Uterus (tissue), 3 donors: ENCODE measurements at regions not wholly inside any gene's neighbourhood (a gene's known extent, or its start where the extent isn't known, plus 50 kb on each side); places are given as distances from the start of the nearest gene placed in this dataset.

Source experiments
- DNase-seq, 2 donors: peaks; one replicate each; pipeline ENCODE4 v3.0.0-alpha.2; 2019 to 2020
- H3K27ac ChIP-seq, 2 donors: fragments of 200-600 bp; sonication (generic); 1 replicate in 1 of 2; 2 replicates in 1 of 2; pipeline ENCODE4 v1.5.1; 2016 to 2018
- H3K27me3 ChIP-seq, 2 donors: fragments of 200-600 bp; sonication (generic); one replicate each; pipeline ENCODE4 v1.5.1; 2018 to 2019; ENCODE audit warnings: control low read depth in 1 of 2
- H3K36me3 ChIP-seq, 2 donors: fragments of 200-600 bp; sonication (generic); one replicate each; pipeline ENCODE4 v1.5.1; 2019; ENCODE audit warnings: control low read depth in 1 of 2
- H3K4me1 ChIP-seq, 2 donors: fragments of 200-600 bp; sonication (generic); one replicate each; pipeline ENCODE4 v1.5.1; 2018 to 2019; ENCODE audit warnings: control low read depth in 1 of 2
- H3K4me3 ChIP-seq, 2 donors: fragments of 200-600 bp; sonication (generic); 1 replicate in 1 of 2; 2 replicates in 1 of 2; pipeline ENCODE4 v1.5.1; 2018 to 2019; ENCODE audit warnings: mild to moderate bottlenecking in 1 of 2
- H3K9me3 ChIP-seq, 2 donors: fragments of 200-600 bp; sonication (generic); one replicate each; pipeline ENCODE4 v1.5.1; 2019; ENCODE audit warnings: control low read depth in 1 of 2
- POLR2A ChIP-seq, 2 donors: fragments of 450-650 bp; IDR thresholded peaks; one replicate each; pipeline ENCODE4 v1.6.1; 2016; ENCODE audit warnings: antibody characterized with exemption in 2 of 2, mild to moderate bottlenecking in 1 of 2, moderate library complexity in 1 of 2
- intact Hi-C: fragments of 100-400 bp; cut with DNase I; formaldehyde crosslinking; loops from one replicate; pipeline ENCODE4 v1.15.1; 2023; ENCODE audit warnings: low total_unique reads
- TF ChIP-seq, protein P1 (sequence below), 4 experiments: fragments of 200-600 bp in 2 of 4; fragments of 450-650 bp in 2 of 4; sonication (generic) in 2 of 4; IDR thresholded peaks; one replicate each; pipeline ENCODE4 v1.5.1; 2016 to 2019; ENCODE audit warnings: antibody characterized with exemption in 4 of 4, mild to moderate bottlenecking in 2 of 4, moderate library complexity in 1 of 4
- donor health status: DM: yes; HTN: yes; CAD: no.

DNA sequence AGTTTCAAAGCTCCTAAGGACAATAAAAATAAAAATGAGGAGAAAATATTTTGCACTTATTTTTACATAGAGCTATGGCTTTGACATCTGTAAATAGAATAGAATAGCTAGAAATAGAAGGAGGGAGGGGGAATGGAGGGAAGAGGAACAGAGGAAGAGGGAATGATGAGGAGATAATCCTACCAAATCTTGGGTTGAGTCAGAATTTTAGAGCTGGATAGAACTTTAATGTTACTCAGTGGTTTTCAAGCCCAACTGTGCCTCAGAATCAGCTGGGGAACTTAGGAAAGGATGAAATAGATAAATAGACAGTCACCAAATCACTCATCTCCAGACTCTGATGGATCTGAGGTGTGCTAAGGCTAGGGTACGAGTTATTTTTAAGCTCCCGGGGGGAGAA, 190.3 kb upstream of the FREM1 start:
- no peaks in the 10 kb centered on the region for H3K9me3 ChIP-seq
- intact Hi-C loops: no loop called here
- H3K4me1 ChIP-seq: no peaks in the 10 kb centered on the region
- no peaks in the 10 kb centered on the region for H3K27me3 ChIP-seq
- H3K4me3 ChIP-seq: no peak overlapping the region
- H3K27ac ChIP-seq: peak overlapping the region in 1 of 2 donors; percentile 46
- no peaks in the 10 kb centered on the region for H3K36me3 ChIP-seq
- DNase-seq: no peak
- no peak for TF ChIP-seq POLR2A (IDR thresholded peaks at IDR 0.05)
- TF ChIP-seq, protein P1, sequence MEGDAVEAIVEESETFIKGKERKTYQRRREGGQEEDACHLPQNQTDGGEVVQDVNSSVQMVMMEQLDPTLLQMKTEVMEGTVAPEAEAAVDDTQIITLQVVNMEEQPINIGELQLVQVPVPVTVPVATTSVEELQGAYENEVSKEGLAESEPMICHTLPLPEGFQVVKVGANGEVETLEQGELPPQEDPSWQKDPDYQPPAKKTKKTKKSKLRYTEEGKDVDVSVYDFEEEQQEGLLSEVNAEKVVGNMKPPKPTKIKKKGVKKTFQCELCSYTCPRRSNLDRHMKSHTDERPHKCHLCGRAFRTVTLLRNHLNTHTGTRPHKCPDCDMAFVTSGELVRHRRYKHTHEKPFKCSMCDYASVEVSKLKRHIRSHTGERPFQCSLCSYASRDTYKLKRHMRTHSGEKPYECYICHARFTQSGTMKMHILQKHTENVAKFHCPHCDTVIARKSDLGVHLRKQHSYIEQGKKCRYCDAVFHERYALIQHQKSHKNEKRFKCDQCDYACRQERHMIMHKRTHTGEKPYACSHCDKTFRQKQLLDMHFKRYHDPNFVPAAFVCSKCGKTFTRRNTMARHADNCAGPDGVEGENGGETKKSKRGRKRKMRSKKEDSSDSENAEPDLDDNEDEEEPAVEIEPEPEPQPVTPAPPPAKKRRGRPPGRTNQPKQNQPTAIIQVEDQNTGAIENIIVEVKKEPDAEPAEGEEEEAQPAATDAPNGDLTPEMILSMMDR (IDR thresholded peaks at IDR 0.05): no peak

DNA sequence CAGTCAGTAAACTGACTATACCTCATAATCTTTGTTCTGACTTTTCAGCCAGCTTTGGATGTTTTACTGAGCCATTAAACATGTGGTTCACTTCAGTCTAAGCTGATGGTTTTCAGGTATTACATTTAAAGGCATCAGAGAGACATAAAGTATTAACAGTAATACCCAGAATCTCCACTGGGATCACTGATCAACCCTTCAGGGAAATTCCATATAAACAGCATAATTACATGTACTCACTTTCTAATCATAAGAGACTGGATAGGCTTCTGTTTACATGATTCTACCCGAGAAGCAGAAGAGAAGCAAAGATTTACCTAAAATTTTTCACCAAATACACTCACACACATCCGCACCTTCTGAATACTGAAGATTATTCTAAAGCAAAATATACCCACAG, 186.7 kb upstream of the FREM1 start:
- H3K4me3 ChIP-seq: no peak overlapping the region
- H3K9me3 ChIP-seq: no peaks in the 10 kb centered on the region
- intact Hi-C loops: no loop called here
- no peaks in the 10 kb centered on the region for H3K27me3 ChIP-seq
- H3K27ac ChIP-seq: no peak overlapping the region
- no peak for DNase-seq
- H3K4me1 ChIP-seq: no peaks in the 10 kb centered on the region
- no peak for TF ChIP-seq POLR2A (IDR thresholded peaks at IDR 0.05)
- TF ChIP-seq, protein P1 (IDR thresholded peaks at IDR 0.05): no peak
- H3K36me3 ChIP-seq: no peaks in the 10 kb centered on the region

DNA sequence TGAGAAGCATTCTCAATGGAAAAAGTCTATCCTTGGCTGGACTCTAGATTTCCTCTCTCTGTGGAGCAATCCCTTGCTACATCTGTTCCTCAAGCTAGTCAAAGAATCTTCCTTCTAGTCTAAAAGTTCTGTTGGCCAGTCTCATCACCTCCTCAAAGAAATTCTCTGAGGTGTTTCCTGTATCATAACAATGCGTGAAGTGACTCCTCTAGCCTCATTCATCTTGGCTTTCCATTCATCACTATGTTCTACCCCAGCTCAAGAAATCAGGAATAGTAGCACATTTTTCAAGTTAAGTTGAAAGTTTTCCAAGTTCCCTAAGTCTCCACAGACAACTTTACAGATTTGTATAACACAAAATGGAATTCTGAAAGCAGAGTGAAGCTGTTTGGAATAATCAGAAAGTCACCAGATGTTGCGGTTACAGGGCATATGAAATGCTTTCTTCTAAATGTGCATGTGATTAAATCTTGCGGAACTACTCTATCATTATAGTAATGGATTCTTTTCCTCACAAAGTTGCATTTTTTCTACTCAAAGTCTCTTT, 176.6 kb upstream of the FREM1 start:
- TF ChIP-seq, protein P1 (IDR thresholded peaks at IDR 0.05): no peak
- TF ChIP-seq POLR2A (IDR thresholded peaks at IDR 0.05): no peak
- Histone ChIP-seq H3K36me3 (no peaks in the 10 kb centered on the region), H3K4me3 (no peak overlapping the region), H3K27me3 (no peaks in the 10 kb centered on the region), H3K4me1 (no peaks in the 10 kb centered on the region), H3K9me3 (no peaks in the 10 kb centered on the region), H3K27ac (no peak overlapping the region)
- no peak for DNase-seq
- intact Hi-C loops: no loop called here

DNA sequence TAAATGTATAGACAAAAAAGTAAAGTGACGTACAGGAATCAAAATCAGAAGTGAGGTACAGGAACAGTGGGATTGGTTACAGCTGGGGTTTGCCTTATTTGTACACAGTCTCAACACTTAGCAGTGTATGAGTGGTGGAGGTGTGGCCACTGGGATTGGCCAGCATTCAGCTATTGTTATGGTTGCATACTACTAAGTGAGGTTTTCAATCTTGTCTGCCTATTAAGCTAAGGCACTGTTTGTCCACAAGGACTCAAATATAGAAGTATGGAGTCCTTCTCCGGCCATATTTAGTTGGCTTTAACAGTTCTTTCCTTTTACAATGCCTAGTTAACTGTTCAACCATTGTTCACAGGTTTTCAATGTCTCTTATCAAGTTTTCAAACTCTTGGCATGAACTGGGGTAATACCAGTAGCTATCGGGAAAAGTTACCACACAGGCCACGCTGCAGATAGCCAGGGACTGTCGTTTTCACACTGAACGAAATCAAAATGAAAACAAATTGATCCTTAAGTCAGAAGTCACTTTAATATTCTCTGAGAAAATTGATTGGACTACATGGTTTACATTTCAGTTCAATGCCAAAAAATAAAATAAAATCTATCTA, 176.0 kb upstream of the FREM1 start:
- TF ChIP-seq POLR2A (IDR thresholded peaks at IDR 0.05): no peak
- TF ChIP-seq, protein P1 (IDR thresholded peaks at IDR 0.05): no peak
- Histone ChIP-seq H3K4me1 (no peaks in the 10 kb centered on the region), H3K27ac (no peak overlapping the region), H3K4me3 (no peak overlapping the region), H3K9me3 (no peaks in the 10 kb centered on the region), H3K27me3 (no peaks in the 10 kb centered on the region), H3K36me3 (no peaks in the 10 kb centered on the region)
- intact Hi-C loops: no loop called here
- DNase-seq: no peak

DNA sequence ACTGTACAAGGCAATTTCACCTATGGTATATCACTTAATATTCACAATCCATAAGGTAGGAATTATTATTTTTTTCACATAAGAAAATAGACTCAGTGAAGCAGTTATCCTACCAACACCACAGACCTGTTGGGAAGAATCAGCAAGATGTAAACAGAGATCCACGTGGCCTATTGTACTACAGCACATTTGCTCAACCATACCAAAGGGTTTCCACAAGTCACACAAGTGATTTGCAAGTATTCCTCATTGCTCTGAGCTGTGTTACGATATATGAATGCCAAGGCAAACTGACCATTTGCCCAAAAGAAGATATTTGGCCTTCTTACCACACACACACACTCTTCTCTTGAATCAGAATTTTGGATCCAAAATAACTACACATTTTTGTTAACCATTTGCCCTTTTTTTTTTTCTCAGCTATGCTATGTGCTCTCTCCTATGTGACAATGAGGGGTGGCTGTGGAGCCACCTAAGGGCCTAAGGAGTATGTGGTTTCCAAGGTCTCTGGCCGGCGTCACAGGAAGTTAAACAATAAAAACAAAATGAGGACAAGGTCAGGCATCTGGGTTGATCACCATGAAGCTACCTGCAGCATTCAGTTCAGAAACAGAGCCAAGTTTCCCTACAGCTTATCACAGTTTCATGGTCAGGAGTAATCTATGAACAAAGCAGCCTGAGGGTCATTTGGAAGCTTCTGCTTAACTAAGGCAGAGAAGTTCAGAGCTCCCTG, 171.0 kb upstream of the FREM1 start:
- H3K27ac ChIP-seq: no peak overlapping the region
- no peaks in the 10 kb centered on the region for H3K36me3 ChIP-seq
- H3K9me3 ChIP-seq: no peaks in the 10 kb centered on the region
- no peak overlapping the region for H3K4me3 ChIP-seq
- DNase-seq: no peak
- no peaks in the 10 kb centered on the region for H3K4me1 ChIP-seq
- H3K27me3 ChIP-seq: no peaks in the 10 kb centered on the region
- TF ChIP-seq, protein P1 (IDR thresholded peaks at IDR 0.05): no peak
- no peak for TF ChIP-seq POLR2A (IDR thresholded peaks at IDR 0.05)
- intact Hi-C loops: no loop called here
